NCI-H1417 (cell line): ENCODE measurements at regions not wholly inside any gene's neighbourhood (a gene's known extent, or its start where the extent isn't known, plus 50 kb on each side); places are given as distances from the start of the nearest gene placed in this dataset.
A peak's percentile ranks its signal among the peaks of the same experiment; 100 is the strongest.
"Not testable (repeated sequence)": the region's sequence is repeated elsewhere in the genome, so short reads cannot be mapped to it uniquely, and the experiment has no call there.

Experiments used
- DNase-seq, 3 experiments: peaks; one replicate each; lab custom pipeline; 2025; lab: John Stamatoyannopoulos, UW

DNA sequence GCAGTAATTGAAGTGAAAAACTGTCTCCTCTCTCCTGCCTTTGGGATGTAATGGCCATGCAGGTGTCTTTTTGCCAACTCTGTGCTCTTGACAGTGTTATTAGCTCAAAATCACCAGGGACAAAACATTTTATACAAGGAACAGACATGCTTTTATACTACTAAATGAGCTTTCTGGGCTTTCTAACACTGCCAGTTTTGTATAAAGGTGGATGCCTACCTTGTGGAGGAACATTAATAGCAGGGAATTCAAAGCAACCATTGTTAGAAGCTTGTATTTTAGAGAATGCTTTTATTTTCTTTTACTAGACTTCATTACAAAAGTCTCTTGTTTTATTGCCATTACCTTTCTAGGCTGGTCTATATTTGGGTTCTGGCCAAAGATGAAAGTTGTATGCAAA lies 54.7 kb upstream of the ARSJ start:
- DNase-seq: no peak

DNA sequence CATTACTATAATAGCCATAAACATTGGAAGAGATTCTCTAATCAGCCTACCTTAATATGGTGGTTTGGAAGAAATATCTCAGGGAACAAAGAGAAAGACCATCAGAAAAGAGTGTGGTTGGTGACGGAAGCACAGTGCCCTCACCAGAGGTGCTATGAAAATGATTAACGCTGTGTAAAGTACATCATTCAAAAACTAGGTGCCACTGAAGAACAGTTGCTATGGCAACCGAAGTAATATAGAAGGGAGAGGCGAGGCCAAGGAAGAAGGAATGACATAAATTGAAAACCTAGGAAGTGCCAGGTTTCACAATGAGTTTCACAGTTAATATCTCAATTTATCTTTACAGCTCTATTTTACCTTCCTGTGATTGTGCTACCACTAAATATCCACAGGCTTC lies 57.0 kb upstream of the ARSJ start:
- DNase-seq: peak in 2 of 3 experiments; percentile 11 to 32

DNA sequence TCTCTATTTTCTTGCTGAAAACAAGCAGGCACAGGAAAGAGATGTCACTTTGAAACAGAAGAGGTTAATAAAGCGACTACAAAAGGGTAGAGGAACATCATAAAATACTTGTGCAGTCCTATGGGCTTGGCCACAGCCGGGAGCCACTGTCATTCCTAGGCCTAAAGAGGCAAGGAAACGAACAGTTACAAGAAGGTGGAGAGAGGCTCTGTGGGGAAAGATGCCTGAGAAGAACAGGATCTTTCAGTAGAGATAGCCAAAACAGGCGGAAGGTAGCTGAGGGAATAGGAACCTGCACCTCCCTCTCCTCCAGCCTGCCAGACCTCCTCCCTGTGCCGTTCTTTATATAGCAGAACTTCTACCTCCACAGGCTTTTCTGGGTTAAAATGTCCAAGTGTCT lies 57.4 kb upstream of the ARSJ start:
- DNase-seq: no peak

DNA sequence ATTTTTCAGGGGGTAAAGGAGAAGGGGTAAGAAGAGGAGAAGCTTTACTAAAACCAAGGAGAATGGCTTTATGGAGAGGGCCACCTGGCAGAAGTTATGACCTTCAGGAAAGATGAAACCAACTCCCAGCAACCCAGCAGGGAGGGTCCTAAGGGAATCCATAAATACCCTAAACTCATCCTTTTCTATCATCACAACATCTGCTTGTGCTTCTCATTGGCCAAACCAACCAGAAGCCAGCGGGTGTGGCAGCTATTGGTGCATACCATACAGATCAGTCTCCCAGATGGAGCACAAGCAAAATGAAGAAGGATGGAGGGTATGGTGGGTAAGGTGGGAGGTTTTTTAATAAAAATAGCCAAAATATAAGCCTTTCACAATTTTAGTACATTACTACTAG lies 58.5 kb upstream of the ARSJ start:
- DNase-seq: no peak

DNA sequence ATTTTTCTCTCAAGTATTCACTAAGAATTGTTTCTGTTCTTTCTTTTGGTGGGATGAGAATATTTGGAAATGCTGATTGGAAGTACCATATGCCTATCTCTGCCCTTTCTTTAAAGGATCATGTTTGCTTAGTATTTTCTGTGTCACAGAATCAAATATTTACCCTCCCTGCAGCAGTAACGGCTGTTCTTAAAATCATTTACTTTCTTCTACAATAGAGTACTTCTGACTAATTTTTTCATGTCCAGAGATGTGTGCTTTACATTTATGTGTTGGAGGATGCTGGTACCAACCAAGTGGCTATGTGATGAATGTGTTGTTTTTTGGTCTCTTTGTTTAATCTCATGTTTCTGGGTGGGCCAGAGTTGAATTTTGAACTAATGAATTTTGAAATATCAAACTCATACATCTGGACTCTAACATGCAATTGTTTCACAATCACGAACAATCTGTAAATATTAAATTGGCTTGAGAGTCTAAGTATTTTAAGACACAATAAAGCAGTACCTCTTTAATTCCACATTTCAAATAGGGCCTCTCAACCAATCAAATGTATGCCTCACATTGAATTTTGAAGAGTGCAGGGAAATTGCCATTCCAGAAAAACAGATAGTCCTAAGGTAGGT lies 59.4 kb upstream of the ARSJ start:
- DNase-seq: peak in 1 of 3 experiments; percentile 30

DNA sequence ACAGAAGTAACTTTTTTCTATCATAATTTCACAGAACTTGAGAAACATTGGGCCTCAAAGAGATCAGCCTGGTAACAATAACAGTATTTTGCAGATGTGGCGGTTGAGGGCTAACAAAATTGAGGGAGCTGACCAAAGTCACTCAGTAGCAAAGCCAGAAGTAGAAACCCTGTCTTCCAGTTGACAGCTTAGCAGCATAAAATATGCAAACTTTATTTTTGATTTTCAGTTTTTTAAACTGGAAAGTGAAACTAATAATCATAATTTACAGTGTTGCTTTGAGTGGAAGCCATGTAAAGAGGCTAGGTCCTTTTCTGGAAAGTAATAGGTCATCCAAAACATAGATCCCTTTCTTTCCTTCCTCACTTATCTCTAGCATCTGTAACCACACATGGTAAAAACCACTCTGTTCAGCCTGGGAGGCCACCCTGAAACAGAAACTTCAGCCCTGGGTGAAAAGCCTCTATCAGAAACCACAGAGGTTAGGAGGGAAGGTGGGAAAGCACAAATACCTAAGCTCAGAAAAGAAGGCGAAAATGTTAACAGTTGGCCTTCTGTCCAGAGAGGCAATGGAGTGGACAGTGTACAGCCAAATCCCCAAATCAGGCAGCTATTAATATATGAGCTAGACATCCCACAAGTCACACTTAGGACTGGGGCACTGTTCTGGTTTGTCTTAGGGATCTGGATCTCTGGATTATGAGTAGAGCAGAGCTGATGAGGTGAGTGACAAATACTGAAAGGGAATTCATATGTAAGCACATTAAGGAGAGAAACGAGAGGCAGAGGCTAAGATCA lies 61.1 kb upstream of the ARSJ start:
- no peak for DNase-seq

DNA sequence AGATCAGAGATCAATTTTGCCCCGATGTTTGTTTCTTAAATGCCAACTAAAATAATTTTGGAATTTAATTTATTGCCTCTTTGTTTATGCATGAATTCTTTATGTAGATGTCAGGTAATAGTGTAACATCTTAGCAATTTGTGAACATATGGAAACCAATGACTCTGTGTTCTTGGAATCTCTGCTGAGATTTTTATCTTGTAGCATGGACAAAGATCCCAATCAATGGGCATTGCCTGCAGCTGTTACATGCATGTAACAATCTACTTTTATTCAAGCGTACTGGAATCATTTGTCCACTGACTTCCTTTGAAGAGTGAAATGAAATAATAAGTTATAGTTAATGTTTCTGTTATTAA lies 61.6 kb upstream of the ARSJ start:
- DNase-seq: no peak

DNA sequence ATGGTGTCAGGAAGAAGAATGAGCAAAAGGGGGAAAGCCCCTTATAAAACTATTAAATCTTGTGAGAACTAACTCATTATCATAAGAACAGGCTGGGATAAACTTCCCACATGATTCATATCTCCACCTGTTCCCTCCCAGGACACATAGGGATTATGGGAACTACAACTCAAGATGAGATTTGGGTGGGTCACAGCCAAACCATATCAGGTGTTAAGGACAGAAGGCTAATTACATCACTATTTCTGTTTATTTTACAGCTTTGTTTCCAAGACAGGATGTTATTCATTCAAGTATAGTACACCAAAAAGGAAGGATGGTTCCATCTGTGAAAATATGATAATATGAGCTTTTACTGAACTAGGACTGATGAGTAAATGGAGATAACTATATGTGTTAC lies 63.7 kb upstream of the ARSJ start:
- DNase-seq: no peak

DNA sequence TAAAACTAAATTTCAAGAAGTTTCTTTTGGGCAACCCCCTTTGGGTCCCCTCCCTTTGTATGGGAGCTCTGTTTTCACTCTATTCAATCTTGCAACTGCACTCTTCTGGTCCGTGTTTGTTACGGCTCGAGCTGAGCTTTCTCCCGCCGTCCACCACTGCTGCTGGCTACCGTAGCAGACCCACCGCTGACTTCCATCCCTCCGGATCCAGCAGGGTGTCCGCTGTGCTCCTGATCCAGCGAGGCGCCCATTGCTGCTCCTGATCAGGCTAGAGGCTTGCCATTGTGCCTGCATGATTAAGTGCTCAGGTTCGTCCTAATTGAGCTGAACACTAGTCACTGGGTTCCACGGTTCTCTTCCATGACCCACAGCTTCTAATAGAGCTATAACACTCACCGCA lies 64.9 kb upstream of the ARSJ start:
- DNase-seq: not testable (repeated sequence)

DNA sequence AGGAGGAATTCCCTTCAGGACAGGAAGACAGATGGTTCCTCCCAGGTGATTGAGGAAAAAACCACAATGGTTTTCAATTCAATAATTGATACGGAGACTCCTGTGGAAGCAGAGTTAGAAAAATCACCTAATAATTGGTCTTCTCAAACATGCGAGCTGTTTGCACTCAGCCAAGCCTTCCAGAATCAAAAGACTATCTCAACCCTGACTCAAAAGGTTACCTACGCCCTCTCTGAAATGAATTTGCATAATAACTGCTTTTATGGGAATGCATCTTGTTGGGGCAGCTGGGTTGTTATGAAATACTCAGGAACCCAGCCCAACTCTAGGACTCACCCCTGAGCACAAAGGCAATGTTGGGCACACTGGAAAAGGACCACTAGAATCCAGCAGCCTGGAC lies 66.9 kb upstream of the ARSJ start:
- no peak for DNase-seq

DNA sequence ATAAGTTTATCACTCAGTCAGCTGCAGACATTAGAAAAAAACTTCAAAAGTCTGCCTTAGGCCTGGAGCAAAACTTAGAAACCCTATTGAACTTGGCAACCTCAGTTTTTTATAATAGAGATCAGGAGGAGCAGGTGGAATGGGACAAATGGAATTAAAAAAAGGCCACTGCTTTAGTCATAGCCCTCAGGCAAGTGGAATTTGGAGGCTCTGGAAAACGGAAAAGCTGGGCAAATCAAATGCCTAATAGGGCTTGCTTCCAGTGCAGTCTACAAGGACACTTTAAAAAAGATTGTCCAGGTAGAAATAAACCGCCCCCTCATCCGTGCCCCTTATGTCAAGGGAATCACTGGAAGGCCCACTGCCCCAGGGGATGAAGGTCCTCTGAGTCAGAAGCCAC lies 68.7 kb upstream of the ARSJ start:
- not testable (repeated sequence) for DNase-seq

DNA sequence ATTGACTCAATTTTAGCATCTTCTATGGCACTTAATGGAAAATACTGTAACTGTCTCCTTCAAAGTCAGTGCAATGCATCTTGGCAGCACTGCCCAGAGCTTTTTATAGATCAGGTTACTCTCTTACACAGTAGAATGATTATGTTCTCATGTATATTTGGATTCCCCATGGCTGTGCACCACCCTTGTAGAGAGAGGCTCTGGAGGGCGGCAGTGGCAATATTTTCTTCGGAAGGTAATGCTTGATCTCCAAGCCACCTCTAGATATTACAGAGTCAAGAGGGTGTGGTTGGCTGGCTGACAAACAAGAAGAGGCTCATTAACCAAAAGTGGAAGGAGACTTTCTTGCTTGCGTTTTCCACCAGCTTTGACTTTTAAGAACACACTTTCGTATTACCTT lies 72.8 kb upstream of the ARSJ start:
- DNase-seq: peak in 1 of 3 experiments; percentile 71

DNA sequence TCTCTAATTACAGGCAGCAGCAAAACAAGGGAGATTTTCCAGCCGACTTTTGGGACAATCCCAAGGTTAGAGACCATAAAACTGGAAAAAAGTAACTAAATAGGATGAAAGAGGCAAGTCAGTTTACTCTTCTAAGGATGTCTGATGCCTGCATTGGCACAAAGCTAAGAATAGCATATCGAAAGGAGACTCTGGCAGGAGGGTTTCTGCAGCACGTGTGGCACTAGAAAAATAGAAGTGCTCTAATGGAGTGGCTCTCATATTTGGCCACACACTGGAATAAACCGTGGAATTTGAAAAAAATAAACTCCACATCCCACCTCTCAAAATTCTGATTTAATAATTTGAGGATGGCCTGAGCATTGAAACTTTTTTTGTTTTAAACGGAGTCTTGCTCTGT lies 77.2 kb upstream of the ARSJ start:
- DNase-seq: no peak

DNA sequence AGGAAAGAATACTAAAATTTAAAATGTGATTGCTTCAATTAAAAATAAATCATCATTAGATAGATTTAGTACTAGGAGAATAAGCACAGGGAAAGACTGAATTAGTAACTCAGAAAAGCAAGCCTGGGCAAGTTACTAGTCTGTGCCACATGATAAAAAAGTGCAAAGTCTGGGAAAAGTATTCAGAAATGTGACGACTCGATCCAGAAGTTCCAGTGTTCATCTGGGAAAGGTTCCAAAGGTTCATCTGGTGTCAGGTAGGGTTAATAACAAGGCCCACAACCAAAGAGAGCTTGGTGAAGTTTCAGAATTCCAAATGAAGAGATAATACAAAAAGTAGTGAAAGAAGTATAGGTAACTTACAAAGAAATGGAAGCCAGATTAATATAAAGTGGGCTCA lies 78.3 kb upstream of the ARSJ start:
- DNase-seq: no peak

DNA sequence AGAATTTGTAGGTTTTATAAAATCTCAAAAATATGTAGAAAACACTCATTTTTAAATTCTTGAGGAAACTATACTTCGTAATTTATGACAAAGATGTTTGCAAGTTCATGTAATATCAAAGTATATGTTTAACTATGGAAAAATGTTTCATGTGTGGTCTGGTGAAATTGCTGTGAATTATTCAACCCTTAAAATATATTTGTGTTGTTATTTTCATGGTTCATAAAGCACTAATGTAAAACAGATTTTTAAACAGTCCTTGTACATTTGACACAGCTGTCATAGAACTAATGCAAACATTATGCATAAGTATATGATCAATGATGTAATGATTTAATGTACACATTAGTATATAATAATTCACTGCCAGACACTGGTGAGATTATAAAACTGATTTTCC lies 83.1 kb upstream of the ARSJ start:
- no peak for DNase-seq

DNA sequence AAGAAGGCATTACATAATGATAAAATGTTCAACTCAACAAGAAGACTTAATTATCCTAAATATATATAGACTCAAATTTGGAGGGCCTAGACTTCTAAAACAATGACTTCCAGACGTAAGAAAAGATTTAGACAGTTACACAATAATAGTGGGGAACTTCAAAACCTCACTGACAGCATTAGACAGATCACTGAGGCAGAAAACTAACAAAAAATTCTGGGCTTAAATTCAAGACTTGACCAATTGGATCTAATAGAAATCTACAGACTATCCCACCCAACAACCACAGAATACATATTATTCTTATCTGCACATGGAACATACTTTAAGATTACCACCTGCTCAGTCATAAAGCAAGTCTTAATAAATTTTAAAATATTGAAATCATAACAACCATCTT lies 93.3 kb upstream of the ARSJ start:
- no peak for DNase-seq

DNA sequence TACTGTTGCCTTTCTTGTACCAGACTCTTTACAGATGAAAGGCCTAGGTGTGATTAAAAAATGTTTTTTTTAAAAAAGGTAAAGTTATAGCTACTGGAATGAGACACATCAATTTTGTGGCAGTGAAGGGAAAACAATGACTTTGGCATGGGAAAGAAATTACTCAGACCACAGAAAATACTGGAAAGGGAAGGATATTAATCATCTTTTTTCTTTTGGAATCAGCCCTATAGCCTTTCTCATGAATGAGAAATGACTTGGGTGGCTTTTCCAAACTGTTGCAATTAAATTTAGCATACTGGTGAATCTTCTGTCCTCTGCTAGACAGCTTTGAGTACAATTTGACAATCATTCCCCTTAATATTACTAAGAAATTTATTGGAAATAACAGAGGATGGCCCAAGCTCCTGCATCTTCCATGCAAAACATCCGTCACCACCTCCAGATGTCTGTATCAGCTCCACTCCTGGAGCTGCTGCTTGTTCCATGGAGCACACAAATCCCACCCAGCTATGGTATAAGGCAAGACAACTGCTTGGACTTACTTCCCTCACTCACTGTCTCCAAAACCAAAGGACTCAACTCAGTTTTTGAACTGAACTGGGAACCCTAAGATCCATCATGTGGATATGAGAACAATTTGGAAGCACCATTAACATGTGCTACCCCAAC lies 97.6 kb upstream of the ARSJ start:
- DNase-seq: no peak

DNA sequence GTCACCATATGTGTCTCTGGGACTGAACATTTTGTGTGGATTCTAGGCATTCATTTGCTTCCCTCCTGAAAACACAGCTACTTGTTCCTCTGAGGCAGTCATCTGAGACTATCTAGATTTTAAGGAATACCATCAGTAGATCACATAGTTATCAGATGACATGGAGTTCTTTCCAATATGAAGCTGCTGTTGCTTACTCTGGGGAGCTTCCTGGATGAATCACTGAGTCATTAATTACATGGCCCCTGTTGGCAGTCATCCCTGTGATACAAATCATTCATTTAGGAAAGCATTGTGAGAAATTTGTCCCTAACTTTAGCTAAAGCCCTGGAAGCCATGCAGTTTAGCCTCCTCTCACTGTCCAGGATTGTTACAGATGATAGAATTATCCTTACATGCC lies 98.2 kb upstream of the ARSJ start:
- no peak for DNase-seq

DNA sequence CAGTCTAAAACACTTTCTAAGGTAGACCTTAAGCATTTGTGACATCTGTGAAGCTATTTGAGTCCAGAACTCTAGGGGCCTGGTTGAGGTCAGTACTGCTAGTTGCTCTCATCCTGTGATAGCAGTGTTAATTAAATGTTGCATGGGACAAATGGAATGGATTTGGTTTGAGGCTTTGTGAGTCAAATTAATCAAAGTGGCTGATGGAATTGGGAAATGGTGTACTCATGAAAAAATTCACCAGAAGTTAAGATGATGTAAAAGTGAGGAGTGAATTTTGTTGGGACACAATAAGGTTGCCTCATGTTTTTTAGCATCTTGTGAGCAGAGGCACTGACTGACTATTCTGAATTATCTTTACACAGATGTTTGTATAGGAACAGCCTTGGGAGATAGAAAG lies 99.2 kb upstream of the ARSJ start:
- no peak for DNase-seq

DNA sequence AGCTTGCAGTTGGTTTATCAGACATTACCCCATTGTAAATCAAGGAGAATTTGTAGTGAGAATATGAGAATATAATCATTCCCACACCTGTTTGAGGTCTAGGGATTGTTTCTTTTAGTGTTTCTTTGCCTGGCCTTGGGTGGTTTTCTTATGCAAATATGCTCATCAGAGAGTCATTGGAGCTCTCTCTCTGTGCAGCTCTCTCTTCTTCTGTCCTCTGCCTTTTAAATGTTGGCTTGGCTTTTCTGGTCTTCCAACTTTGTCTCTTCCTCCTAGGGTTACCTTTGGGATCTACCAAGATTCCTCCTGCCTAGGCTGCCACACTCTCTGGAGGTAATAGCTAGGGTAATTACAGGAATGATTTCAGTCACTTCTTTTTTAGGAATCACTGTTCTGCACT lies 102.3 kb upstream of the ARSJ start:
- no peak for DNase-seq

DNA sequence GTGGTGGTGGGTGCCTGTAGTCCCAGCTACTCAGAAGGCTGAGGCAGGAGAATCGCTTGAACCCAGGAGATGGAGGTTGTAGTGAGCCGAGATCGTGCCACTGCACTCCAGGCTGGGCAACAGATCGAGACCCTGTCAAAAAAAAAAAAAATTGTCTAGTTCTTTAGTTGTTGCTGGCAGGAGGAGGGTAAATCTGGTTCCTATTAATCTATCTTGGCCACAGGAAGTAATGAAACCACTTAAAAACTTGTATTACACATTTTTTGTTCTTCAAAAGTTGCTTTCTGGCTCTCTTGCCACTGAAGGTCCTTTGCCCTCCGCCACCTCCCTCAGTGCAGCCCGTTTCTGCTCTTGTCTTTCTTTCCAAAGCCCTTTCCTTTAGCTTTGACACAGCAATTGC lies 102.9 kb upstream of the ARSJ start:
- DNase-seq: no peak

DNA sequence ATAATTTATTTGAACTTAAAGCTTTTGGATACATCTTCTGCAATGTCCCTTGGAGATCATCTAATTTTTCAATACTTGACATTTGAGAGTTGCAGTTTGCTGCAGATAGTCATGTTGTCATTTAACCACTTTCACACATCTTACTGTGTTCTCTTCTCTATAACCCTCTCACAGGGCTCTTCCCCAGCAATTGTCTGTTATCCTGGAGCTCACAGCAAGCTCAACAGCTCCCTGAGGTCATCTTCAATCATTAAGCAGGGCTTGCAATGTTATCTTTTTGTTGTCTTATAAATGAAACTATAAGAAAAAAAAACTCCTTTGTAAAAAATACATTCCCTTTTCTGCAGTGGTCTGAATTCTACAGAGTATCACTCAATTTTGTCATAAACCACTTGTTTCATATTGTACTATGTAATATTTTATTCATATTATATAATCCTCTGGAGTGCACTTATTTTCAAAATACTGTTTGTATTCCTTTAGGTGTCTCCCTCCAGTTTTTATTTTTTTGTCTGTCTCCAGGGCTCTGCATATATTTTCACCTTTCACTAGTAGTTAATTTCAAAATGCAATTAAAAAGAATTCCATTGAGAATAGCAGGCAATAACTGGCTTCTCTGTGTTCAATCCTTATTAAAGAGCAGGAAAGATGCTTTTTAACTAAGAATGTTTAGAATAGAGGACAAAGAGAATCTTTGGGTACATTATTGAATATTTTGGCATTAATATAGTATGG lies 106.3 kb upstream of the ARSJ start:
- no peak for DNase-seq
